Gastroesophageal sphincter (tissue), 3 donors: ENCODE measurements at regions not wholly inside any gene's neighbourhood (a gene's known extent, or its start where the extent isn't known, plus 50 kb on each side); places are given as distances from the start of the nearest gene placed in this dataset.

Experiments used
- EP300 ChIP-seq: sonication (generic); formaldehyde crosslinking; IDR thresholded peaks from one replicate; pipeline ENCODE4 v1.6.1; 2017; ENCODE audit warnings: antibody characterized with exemption, mild to moderate bottlenecking
- POLR2A ChIP-seq, 2 donors: fragments of 450-650 bp; IDR thresholded peaks; one replicate each; pipeline ENCODE4 v1.6.1; 2017; ENCODE audit warnings: antibody characterized with exemption in 2 of 2, mild to moderate bottlenecking in 2 of 2, moderate library complexity in 1 of 2
- POLR2AphosphoS5 ChIP-seq: sonication (generic); formaldehyde crosslinking; IDR thresholded peaks from one replicate; pipeline ENCODE4 v1.6.1; 2017; ENCODE audit warnings: antibody characterized with exemption
- TF ChIP-seq, protein P1 (sequence below), 4 experiments: fragments of 200-600 bp in 2 of 4; fragments of 450-650 bp in 2 of 4; sonication (generic) in 1 of 4; IDR thresholded peaks; one replicate each; pipeline ENCODE4 v1.5.1; 2017 to 2019; ENCODE audit warnings: antibody characterized with exemption in 4 of 4, mild to moderate bottlenecking in 2 of 4, moderate library complexity in 2 of 4

DNA sequence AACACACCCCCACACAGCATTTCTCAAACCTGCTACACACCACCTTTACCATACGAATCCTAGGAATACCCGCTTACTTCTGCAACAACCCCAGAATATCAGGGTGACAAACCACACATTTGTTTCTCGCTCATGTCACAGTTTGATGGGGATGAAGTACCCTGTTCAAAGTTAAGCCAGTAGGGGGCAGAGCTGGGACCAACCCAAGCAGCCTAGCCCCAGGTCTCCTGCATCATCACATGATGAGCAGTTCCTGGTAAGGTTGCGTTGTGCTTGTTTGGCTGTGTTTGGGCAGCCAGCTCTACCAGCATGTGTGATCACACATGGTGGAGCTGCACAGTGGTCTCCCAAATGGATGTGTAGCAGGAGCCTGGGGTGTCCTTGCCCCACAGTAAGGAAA lies 103.6 kb upstream of the C16orf82 start:
- TF ChIP-seq, protein P1, sequence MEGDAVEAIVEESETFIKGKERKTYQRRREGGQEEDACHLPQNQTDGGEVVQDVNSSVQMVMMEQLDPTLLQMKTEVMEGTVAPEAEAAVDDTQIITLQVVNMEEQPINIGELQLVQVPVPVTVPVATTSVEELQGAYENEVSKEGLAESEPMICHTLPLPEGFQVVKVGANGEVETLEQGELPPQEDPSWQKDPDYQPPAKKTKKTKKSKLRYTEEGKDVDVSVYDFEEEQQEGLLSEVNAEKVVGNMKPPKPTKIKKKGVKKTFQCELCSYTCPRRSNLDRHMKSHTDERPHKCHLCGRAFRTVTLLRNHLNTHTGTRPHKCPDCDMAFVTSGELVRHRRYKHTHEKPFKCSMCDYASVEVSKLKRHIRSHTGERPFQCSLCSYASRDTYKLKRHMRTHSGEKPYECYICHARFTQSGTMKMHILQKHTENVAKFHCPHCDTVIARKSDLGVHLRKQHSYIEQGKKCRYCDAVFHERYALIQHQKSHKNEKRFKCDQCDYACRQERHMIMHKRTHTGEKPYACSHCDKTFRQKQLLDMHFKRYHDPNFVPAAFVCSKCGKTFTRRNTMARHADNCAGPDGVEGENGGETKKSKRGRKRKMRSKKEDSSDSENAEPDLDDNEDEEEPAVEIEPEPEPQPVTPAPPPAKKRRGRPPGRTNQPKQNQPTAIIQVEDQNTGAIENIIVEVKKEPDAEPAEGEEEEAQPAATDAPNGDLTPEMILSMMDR (IDR thresholded peaks at IDR 0.05) = no peak
- TF ChIP-seq POLR2A (IDR thresholded peaks at IDR 0.05) (no peak), POLR2AphosphoS5 (no peak), EP300 (no peak)
